IMR-90 (cell line): ENCODE measurements at regions not wholly inside any gene's neighbourhood (a gene's known extent, or its start where the extent isn't known, plus 50 kb on each side); places are given as distances from the start of the nearest gene placed in this dataset.

ENCODE experiments used
- ATAC-seq: fragments of 200-7000 bp; cut with Tn5 transposase; 2 replicates; pipeline ENCODE4 v1.9.1; 2020; ENCODE audit warnings: low read depth, mild to moderate bottlenecking, moderate library complexity
- BruUV-seq: library from RNA; stranded (reverse); fragments of 400-500 nt; replicated peaks from 2 replicates; lab custom pipeline; 2021; lab: Mats Ljungman, UMichigan
- CTCF ChIA-PET: fragments of 300-600 bp; formaldehyde crosslinking; extraction: SDS; loops from one replicate; lab custom pipeline; 2021; ENCODE audit warnings: antibody characterized with exemption; lab: Yijun Ruan, JAX
- POLR2A ChIA-PET: fragments of 300-600 bp; sonication (Branson Sonifier 250); formaldehyde crosslinking; loops from one replicate; lab custom pipeline; 2022; ENCODE audit warnings: antibody characterized with exemption; ENCODE audit not compliant: unreplicated experiment; lab: Charles Lee
- DNase-seq: peaks from one replicate; pipeline ENCODE4 v3.0.0; 2013
- H2AFZ ChIP-seq: replicated peaks from 2 replicates; pipeline ENCODE3; 2013; ENCODE audit warnings: low read length, mild to moderate bottlenecking; ENCODE audit not compliant: poor library complexity
- H2AK5ac ChIP-seq: 2 replicates; pipeline ENCODE4 v1.6.1; 2013; ENCODE audit warnings: low read depth, low read length, inconsistent platforms
- H2AK9ac ChIP-seq: replicated peaks from 2 replicates; pipeline ENCODE3; 2013; ENCODE audit warnings: mild to moderate bottlenecking, low read depth, low read length, moderate library complexity; ENCODE audit not compliant: poor library complexity
- H2BK120ac ChIP-seq: 2 replicates; pipeline ENCODE4 v1.6.1; 2013; ENCODE audit warnings: low read depth, low read length, inconsistent platforms
- H2BK15ac ChIP-seq: 3 replicates; pipeline ENCODE4 v1.6.1; 2013; ENCODE audit warnings: low read depth, low read length, inconsistent platforms
- H2BK20ac ChIP-seq: 2 replicates; pipeline ENCODE4 v1.6.1; 2013; ENCODE audit warnings: low read depth, mild to moderate bottlenecking, inconsistent platforms, low read length, moderate library complexity
- H2BK5ac ChIP-seq: 2 replicates; pipeline ENCODE4 v1.6.1; 2013; ENCODE audit warnings: mild to moderate bottlenecking, low read depth, low read length, inconsistent platforms; ENCODE audit not compliant: poor library complexity, severe bottlenecking
- H3K14ac ChIP-seq: replicated peaks from 2 replicates; pipeline ENCODE4 v1.6.1; 2013; ENCODE audit warnings: low read depth, low read length, inconsistent platforms
- H3K18ac ChIP-seq: 2 replicates; pipeline ENCODE4 v1.6.1; 2013; ENCODE audit warnings: low read depth, low read length, control low read depth
- H3K23ac ChIP-seq: 2 replicates; pipeline ENCODE4 v1.6.1; 2013; ENCODE audit warnings: low read depth, low read length, inconsistent platforms
- H3K27ac ChIP-seq: 2 replicates; pipeline ENCODE4 v1.5.1; 2013; ENCODE audit warnings: mild to moderate bottlenecking, control low read depth, low read length; ENCODE audit not compliant: insufficient read depth
- H3K27me3 ChIP-seq: 2 replicates; pipeline ENCODE4 v1.6.1; 2013; ENCODE audit warnings: low read length; ENCODE audit not compliant: control insufficient read depth, insufficient read depth
- H3K36me3 ChIP-seq: 2 replicates; pipeline ENCODE4 v1.6.1; 2013; ENCODE audit warnings: low read length, mixed read lengths; ENCODE audit not compliant: control insufficient read depth, insufficient read depth
- H3K4ac ChIP-seq: 2 replicates; pipeline ENCODE4 v1.6.1; 2013; ENCODE audit warnings: low read depth, low read length, inconsistent platforms
- H3K4me1 ChIP-seq: 2 replicates; pipeline ENCODE4 v1.6.1; 2013; ENCODE audit warnings: low read length, mixed read lengths; ENCODE audit not compliant: control insufficient read depth, insufficient read depth
- H3K4me2 ChIP-seq: 2 replicates; pipeline ENCODE4 v1.6.1; 2013; ENCODE audit warnings: low read depth, mild to moderate bottlenecking, control low read depth, low read length, moderate library complexity
- H3K4me3 ChIP-seq: 2 replicates; pipeline ENCODE4 v1.5.1; 2013; ENCODE audit warnings: low read depth, mild to moderate bottlenecking, control low read depth, low read length, moderate library complexity; ENCODE audit not compliant: insufficient read depth
- H3K56ac ChIP-seq: 2 replicates; pipeline ENCODE4 v1.6.1; 2013; ENCODE audit warnings: low read length, inconsistent platforms; ENCODE audit not compliant: insufficient read depth; ENCODE audit errors: extremely low read depth
- H3K79me1 ChIP-seq, 2 experiments: 2 replicates each; pipeline ENCODE4 v1.6.1; 2013; ENCODE audit warnings: low read length in 2 of 2, inconsistent platforms in 1 of 2, low read depth in 1 of 2
- H3K9ac ChIP-seq: 2 replicates; pipeline ENCODE4 v1.6.1; 2013; ENCODE audit warnings: low read depth, low read length, control low read depth
- H3K9me1 ChIP-seq: 2 replicates; pipeline ENCODE4 v1.6.1; 2013; ENCODE audit warnings: low read length, inconsistent platforms; ENCODE audit not compliant: insufficient read depth
- H3K9me3 ChIP-seq: 2 replicates; pipeline ENCODE4 v1.6.1; 2013; ENCODE audit warnings: low read length; ENCODE audit not compliant: control insufficient read depth, insufficient read depth
- H4K20me1 ChIP-seq: 2 replicates; pipeline ENCODE4 v1.6.1; 2013; ENCODE audit warnings: low read length, inconsistent platforms; ENCODE audit not compliant: insufficient read depth
- H4K5ac ChIP-seq: 2 replicates; pipeline ENCODE4 v1.6.1; 2013; ENCODE audit warnings: mild to moderate bottlenecking, low read depth, low read length, control low read depth
- H4K8ac ChIP-seq, 2 experiments: 2 replicates each; pipeline ENCODE4 v1.6.1; 2013; ENCODE audit warnings: low read depth in 2 of 2, low read length in 2 of 2, control low read depth in 1 of 2, inconsistent platforms in 1 of 2
- H4K91ac ChIP-seq: 2 replicates; pipeline ENCODE4 v1.6.1; 2013; ENCODE audit warnings: low read depth, low read length, inconsistent platforms; ENCODE audit not compliant: insufficient read depth
- FOS ChIP-seq: fragments of 150-350 bp; IDR thresholded peaks from 2 replicates; pipeline ENCODE4 v1.6.1; 2016; ENCODE audit warnings: low read depth, low read length
- MXI1 ChIP-seq: IDR thresholded peaks from 2 replicates; pipeline ENCODE4 v1.6.1; 2012; ENCODE audit warnings: low read depth, mild to moderate bottlenecking, low read length, moderate library complexity, borderline replicate concordance
- RAD21 ChIP-seq: IDR thresholded peaks from 2 replicates; pipeline ENCODE4 v1.6.1; 2012; ENCODE audit warnings: low read length, improper control_type of control experiment
- WGBS, 2 experiments: methylation state at CpG; one replicate each; pipeline versions ENCODE4 v1.1.5 to v1.1.7; 2013; ENCODE audit warnings: missing lambda C conversion rate in 2 of 2; ENCODE audit not compliant: insufficient read length in 1 of 2; ENCODE audit errors: extremely low coverage in 2 of 2; 5-methylcytosine and 5-hydroxymethylcytosine counted together
- dilution Hi-C: fragments of 300-500 bp; cut with HindIII; formaldehyde crosslinking; loops from one replicate; pipeline ENCODE4 v1.14.3; 2018; ENCODE audit warnings: low sequenced_read_pairs; ENCODE audit not compliant: unreplicated experiment
- in situ Hi-C: fragments of 300-500 bp; cut with MboI; formaldehyde crosslinking; loops from 3 replicates; pipeline ENCODE4 v1.14.3; 2019; ENCODE audit warnings: low sequenced_read_pairs, inconsistent platforms, mixed read lengths
- intact Hi-C: fragments of 100-400 bp; cut with micrococcal nuclease; formaldehyde crosslinking; loops from 2 replicates; pipeline ENCODE4 v1.10.0; 2022

- no peak for TF ChIP-seq RAD21
- no peak for TF ChIP-seq MXI1
Measured at GRCh38 chr2:234631646-234632514, 135.0 kb upstream of the ARL4C start (continued).

GRCh38 chr2:234630801-234631261 is 133.9 kb upstream of the ARL4C start:
- peak overlapping the region; percentile 25 for H2BK5ac ChIP-seq
- H2AK5ac ChIP-seq, result peak overlapping the region; percentile 78
- H3K18ac ChIP-seq, result peak overlapping the region; percentile 76
- dilution Hi-C loops, result no loop called here
- intact Hi-C loops, result loop anchor here (2.0 to 5.0 kb wide), 3 partner anchors 66 to 476 kb away; no protein-coding TSS in a partner anchor
- ChIA-PET CTCF (interaction anchor here (0.7 kb wide), 1 partner anchor 18 kb away, joined by 4 read pairs; no protein-coding TSS in a partner anchor), POLR2A (no interaction called here)
- H3K9me3 ChIP-seq, result no peaks in the 10 kb centered on the region; the same call in 1 of the 2 replicates
- H3K56ac ChIP-seq, result peak overlapping the region; percentile 57; the same call in 1 of the 2 replicates
- H3K14ac ChIP-seq, result peak overlapping the region; percentile 23
- H2AFZ ChIP-seq, result peak overlapping the region; percentile 6
- peak overlapping the region; percentile 49 for H3K23ac ChIP-seq
- peak overlapping the region; percentile 77; the same call in 2 of the 3 replicates for H2BK15ac ChIP-seq
- no peaks in the 10 kb centered on the region for H4K20me1 ChIP-seq
- H3K4ac ChIP-seq, result peak overlapping the region; percentile 78
- peak overlapping the region; percentile 50 for H3K9ac ChIP-seq
- DNase-seq (peak; percentile 43), ATAC-seq (no peak)
- BruUV-seq, result no TSS peak
- H4K91ac ChIP-seq, result peak overlapping the region; percentile 84
- H2BK20ac ChIP-seq, result peak overlapping the region; percentile 94
- peak overlapping the region; percentile 22 to 59 for H4K8ac ChIP-seq
- TF ChIP-seq FOS, result no peak
- H3K79me1 ChIP-seq, result 0 out of 4 replicates have a peak, but pooled peaks cover 0 to 7% of the 10 kb centered on the region in 2 experiments
- H3K9me1 ChIP-seq, result peaks cover 11% of the 10 kb centered on the region
- no peak overlapping the region for H3K4me3 ChIP-seq
- H3K27ac ChIP-seq, result peak overlapping the region; percentile 66; the same call in 1 of the 2 replicates
- H2BK120ac ChIP-seq, result peak overlapping the region; percentile 80
- H2AK9ac ChIP-seq, result peak overlapping the region; percentile 35
- peaks cover 33% of the 10 kb centered on the region for H3K4me1 ChIP-seq
- WGBS, 2 experiments, result no CpG with 5 or more reads among the region's 6 CpGs
- peak overlapping the region; percentile 1; the same call in 1 of the 2 replicates for H3K4me2 ChIP-seq
- in situ Hi-C loops, result loop anchor here (5.0 kb wide), 1 partner anchor 74 kb away; no protein-coding TSS in a partner anchor
- peak overlapping the region; percentile 77 for H4K5ac ChIP-seq
- H3K27me3 ChIP-seq, result no peaks in the 10 kb centered on the region
- no peaks in the 10 kb centered on the region for H3K36me3 ChIP-seq
